SU-DHL-6 (cell line): ENCODE measurements at regions not wholly inside any gene's neighbourhood (a gene's known extent, or its start where the extent isn't known, plus 50 kb on each side); places are given as distances from the start of the nearest gene placed in this dataset.

ENCODE experiments used
- H2AFZ ChIP-seq: fragments of 200-600 bp; sonication (generic); 2 replicates; pipeline ENCODE4 v1.6.1; 2014; ENCODE audit warnings: low read depth, mild to moderate bottlenecking, moderate library complexity, mixed read lengths, antibody characterized with exemption, low read length; ENCODE audit not compliant: severe bottlenecking
- H3F3A ChIP-seq: fragments of 200-600 bp; shearing (Covaris generic); 2 replicates; pipeline ENCODE4 v1.6.0; 2016; ENCODE audit warnings: antibody characterized with exemption, mild to moderate bottlenecking; ENCODE audit not compliant: insufficient read depth
- H3K27ac ChIP-seq: fragments of 200-600 bp; sonication (generic); 2 replicates; pipeline ENCODE4 v1.5.1; 2016; ENCODE audit warnings: low read depth, mild to moderate bottlenecking, low read length, moderate library complexity, mixed read lengths
- H3K27me3 ChIP-seq: fragments of 200-600 bp; sonication (generic), shearing (Covaris generic); 2 replicates; pipeline ENCODE4 v1.6.0; 2014; ENCODE audit warnings: mild to moderate bottlenecking, low read length
- H3K36me3 ChIP-seq: fragments of 200-600 bp; sonication (generic); 2 replicates; pipeline ENCODE4 v1.6.1; 2014; ENCODE audit warnings: mild to moderate bottlenecking, low read length, mixed read lengths
- H3K4me2 ChIP-seq: fragments of 300-600, 200-600 bp; shearing (Covaris generic), sonication (generic); 2 replicates; pipeline ENCODE4 v1.6.0; 2014; ENCODE audit warnings: low read length, low read depth, mild to moderate bottlenecking; ENCODE audit not compliant: poor library complexity, severe bottlenecking
- H3K4me3 ChIP-seq: fragments of 200-600 bp; sonication (generic); 2 replicates; pipeline ENCODE4 v1.5.1; 2014; ENCODE audit warnings: antibody characterized with exemption, low read length, mild to moderate bottlenecking, mixed read lengths; ENCODE audit not compliant: insufficient read depth, poor library complexity, severe bottlenecking
- H3K79me2 ChIP-seq: fragments of 200-600 bp; sonication (generic); 2 replicates; pipeline ENCODE4 v1.6.1; 2014; ENCODE audit warnings: mild to moderate bottlenecking, low read length, moderate library complexity; ENCODE audit not compliant: insufficient read depth
- H3K9ac ChIP-seq: fragments of 200-600 bp; sonication (generic); 2 replicates; pipeline ENCODE4 v1.7.0; 2014; ENCODE audit warnings: mild to moderate bottlenecking, low read length
- H3K9me2 ChIP-seq: fragments of 200-600 bp; sonication (generic); replicated peaks from 2 replicates; pipeline ENCODE4 v1.6.1; 2014; ENCODE audit warnings: low read length; ENCODE audit not compliant: insufficient read depth
- H3K9me3 ChIP-seq: fragments of 200-600 bp; sonication (generic); 2 replicates; pipeline ENCODE4 v1.6.1; 2014; ENCODE audit warnings: low read length, mixed read lengths; ENCODE audit not compliant: insufficient read depth
- H4K20me1 ChIP-seq: fragments of 200-600 bp; sonication (generic); 2 replicates; pipeline ENCODE4 v1.6.1; 2014; ENCODE audit warnings: low read depth, mild to moderate bottlenecking, antibody characterized with exemption, low read length, moderate library complexity, mixed read lengths
- CTCF ChIP-seq: fragments of 200-600 bp; sonication (generic); IDR thresholded peaks from one replicate; pipeline ENCODE4 v1.5.1; 2017; ENCODE audit warnings: antibody characterized with exemption, mild to moderate bottlenecking, low read length, moderate library complexity; ENCODE audit not compliant: insufficient read depth, poor library complexity, severe bottlenecking
- EZH2phosphoT487 ChIP-seq: fragments of 200-600 bp; sonication (generic), shearing (Covaris generic); conservative IDR thresholded peaks from 2 replicates; pipeline ENCODE4 v1.6.1; 2018; ENCODE audit warnings: mild to moderate bottlenecking, antibody characterized with exemption, low read length, moderate library complexity, mixed read lengths

- Histone ChIP-seq H3K4me2 (no peak overlapping the region), H3K27me3 (no peaks in the 10 kb centered on the region; the same call in 1 of the 2 replicates), H3K9me2 (no peaks in the 10 kb centered on the region), H3F3A (no peaks in the 10 kb centered on the region), H3K9ac (no peak overlapping the region), H3K36me3 (no peaks in the 10 kb centered on the region), H2AFZ (no peak overlapping the region), H3K79me2 (no peaks in the 10 kb centered on the region), H3K4me3 (no peak overlapping the region), H3K27ac (no peak overlapping the region), H4K20me1 (no peaks in the 10 kb centered on the region), H3K9me3 (no peaks in the 10 kb centered on the region)
- TF ChIP-seq CTCF (no peak), EZH2phosphoT487 (no peak)
Measured at GRCh38 chr4:176864238-176864637, 71.5 kb upstream of the VEGFC start.

GRCh38 chr4:176868676-176869075, 76.0 kb upstream of the VEGFC start:
- Histone ChIP-seq H2AFZ (no peak overlapping the region), H3F3A (no peaks in the 10 kb centered on the region), H3K4me3 (no peak overlapping the region), H3K36me3 (no peaks in the 10 kb centered on the region), H3K4me2 (no peak overlapping the region), H3K9ac (no peak overlapping the region), H3K27ac (no peak overlapping the region), H3K9me3 (no peaks in the 10 kb centered on the region), H3K27me3 (no peaks in the 10 kb centered on the region; the same call in 1 of the 2 replicates), H3K9me2 (no peaks in the 10 kb centered on the region), H3K79me2 (no peaks in the 10 kb centered on the region), H4K20me1 (no peaks in the 10 kb centered on the region)
- TF ChIP-seq EZH2phosphoT487 (no peak), CTCF (no peak)

- no peaks in the 10 kb centered on the region for H3K36me3 ChIP-seq
- TF ChIP-seq CTCF (no peak), EZH2phosphoT487 (no peak)
- H3K9ac ChIP-seq = no peak overlapping the region
- no peak overlapping the region for H3K4me3 ChIP-seq
- no peaks in the 10 kb centered on the region for H3K79me2 ChIP-seq
- no peak overlapping the region for H3K27ac ChIP-seq
- no peak overlapping the region for H3K4me2 ChIP-seq
- H2AFZ ChIP-seq = no peak overlapping the region
- H3K9me3 ChIP-seq = no peaks in the 10 kb centered on the region
- H3K27me3 ChIP-seq = no peaks in the 10 kb centered on the region
- H3K9me2 ChIP-seq = no peaks in the 10 kb centered on the region
- no peaks in the 10 kb centered on the region for H3F3A ChIP-seq
- H4K20me1 ChIP-seq = no peaks in the 10 kb centered on the region
Measured at GRCh38 chr4:176872461-176872860, 79.7 kb upstream of the VEGFC start.
